GM12865 (cell line): ENCODE measurements at regions not wholly inside any gene's neighbourhood (a gene's known extent, or its start where the extent isn't known, plus 50 kb on each side); places are given as distances from the start of the nearest gene placed in this dataset.
A peak's percentile ranks its signal among the peaks of the same experiment; 100 is the strongest.
"Not testable (repeated sequence)": the region's sequence is repeated elsewhere in the genome, so short reads cannot be mapped to it uniquely, and the experiment has no call there.

Source experiments
- DNase-seq: peaks from one replicate; pipeline ENCODE4 v3.0.0; 2010; ENCODE audit warnings: low read depth
- H3K4me3 ChIP-seq: 2 replicates; pipeline ENCODE4 v1.5.1; 2011; ENCODE audit warnings: mild to moderate bottlenecking, low read depth, low read length, control low read depth
- TF ChIP-seq, protein P1 (sequence below): IDR thresholded peaks from 2 replicates; pipeline ENCODE4 v1.5.1; 2011; ENCODE audit warnings: low read length, control low read depth, low read depth, inconsistent platforms; ENCODE audit not compliant: insufficient read depth; ENCODE audit errors: missing control alignments

DNA sequence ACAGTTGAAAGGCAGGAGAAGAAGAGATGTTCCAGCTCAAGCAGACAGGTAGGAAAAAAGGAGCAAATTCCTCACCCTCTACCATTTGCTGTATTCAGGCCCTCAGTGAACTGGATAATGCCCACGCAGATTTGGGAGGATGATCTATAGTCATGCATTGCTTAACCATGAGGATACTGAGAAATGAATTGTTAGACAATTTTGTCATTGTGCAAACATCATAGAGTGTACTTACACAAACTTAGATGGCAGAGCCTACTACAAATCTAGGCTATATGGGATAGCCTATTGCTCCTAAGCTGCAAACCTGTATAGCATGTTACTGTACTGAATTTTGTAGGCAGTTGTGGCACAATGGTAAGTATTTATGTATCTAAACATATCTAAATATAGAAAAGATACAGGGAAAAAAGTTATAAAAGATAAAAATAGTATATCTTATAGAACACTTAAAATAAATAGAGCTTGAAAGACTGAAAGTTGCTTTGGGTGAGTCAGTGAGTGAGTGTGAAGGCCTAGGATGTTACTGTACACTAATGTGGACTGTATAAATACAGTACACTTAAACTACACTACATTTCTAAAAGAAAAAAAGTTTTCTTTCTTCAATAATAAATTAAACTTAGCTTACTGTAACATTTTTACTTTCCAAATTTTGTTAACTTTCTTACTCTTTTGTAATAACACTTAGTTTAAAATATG is 672.3 kb downstream of the UTRN start:
- no peak for DNase-seq
- no peak overlapping the region for H3K4me3 ChIP-seq
- TF ChIP-seq, protein P1, sequence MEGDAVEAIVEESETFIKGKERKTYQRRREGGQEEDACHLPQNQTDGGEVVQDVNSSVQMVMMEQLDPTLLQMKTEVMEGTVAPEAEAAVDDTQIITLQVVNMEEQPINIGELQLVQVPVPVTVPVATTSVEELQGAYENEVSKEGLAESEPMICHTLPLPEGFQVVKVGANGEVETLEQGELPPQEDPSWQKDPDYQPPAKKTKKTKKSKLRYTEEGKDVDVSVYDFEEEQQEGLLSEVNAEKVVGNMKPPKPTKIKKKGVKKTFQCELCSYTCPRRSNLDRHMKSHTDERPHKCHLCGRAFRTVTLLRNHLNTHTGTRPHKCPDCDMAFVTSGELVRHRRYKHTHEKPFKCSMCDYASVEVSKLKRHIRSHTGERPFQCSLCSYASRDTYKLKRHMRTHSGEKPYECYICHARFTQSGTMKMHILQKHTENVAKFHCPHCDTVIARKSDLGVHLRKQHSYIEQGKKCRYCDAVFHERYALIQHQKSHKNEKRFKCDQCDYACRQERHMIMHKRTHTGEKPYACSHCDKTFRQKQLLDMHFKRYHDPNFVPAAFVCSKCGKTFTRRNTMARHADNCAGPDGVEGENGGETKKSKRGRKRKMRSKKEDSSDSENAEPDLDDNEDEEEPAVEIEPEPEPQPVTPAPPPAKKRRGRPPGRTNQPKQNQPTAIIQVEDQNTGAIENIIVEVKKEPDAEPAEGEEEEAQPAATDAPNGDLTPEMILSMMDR, result no peak

DNA sequence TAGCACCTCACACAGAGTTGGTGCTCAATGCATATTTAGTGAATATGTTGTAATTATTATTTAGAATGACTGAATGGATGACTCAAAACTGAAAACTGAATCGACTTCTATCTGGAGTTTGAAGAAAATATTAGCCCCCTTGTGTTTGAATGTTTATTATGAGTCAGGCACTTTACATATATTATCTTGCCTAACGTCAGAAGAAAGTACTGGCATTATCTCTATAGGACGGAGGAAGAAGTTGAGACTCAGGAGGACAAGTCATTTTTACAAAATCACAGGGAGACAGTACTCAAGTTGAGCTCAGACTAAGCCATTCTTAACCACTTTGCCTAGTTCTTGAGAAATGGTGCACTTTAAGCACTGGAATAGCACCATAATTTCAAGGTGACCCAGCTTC is 684.0 kb downstream of the UTRN start:
- TF ChIP-seq, protein P1, result no peak
- no peak overlapping the region for H3K4me3 ChIP-seq
- DNase-seq, result no peak

DNA sequence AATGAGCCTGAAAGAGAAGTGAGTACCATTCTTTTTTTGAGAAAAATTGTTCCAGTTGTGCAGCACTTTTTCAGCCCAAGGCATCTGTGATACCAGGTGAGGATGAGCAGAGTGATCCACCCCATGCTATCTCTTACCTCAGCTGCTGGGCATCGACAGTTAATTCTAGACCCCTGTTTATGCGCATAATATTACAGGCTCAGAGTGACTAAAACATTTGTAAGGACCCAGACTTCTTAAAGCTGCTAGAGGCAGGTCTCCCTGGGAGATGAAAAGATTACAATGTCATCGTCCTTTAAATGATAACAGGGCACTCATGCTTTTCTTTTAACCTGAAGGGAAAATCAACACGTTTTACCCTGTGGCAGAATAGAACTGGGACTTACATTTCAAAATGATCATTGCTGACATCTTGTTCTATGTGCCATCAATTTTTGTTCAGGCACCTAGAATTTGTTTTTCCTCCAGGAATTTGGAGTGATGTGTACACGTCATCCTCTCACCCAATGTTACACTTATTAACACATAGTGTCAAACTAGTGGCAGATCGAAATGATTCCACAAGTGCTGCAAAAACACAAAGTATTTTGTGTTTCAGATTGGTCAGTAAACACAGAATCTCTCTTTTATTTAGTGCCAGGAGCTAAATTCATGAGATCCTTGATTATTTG is 684.6 kb downstream of the UTRN start:
- TF ChIP-seq, protein P1, result no peak
- no peak for DNase-seq
- no peak overlapping the region for H3K4me3 ChIP-seq

- peak; percentile 6 for DNase-seq
- not testable (repeated sequence) for H3K4me3 ChIP-seq
These were observed 692.2 kb downstream of the UTRN start for GRCh38 chr6:144977250-144977864.

- no peak overlapping the region for H3K4me3 ChIP-seq
- TF ChIP-seq, protein P1, result no peak
- DNase-seq, result no peak
These were observed 693.1 kb downstream of the UTRN start for GRCh38 chr6:144978208-144978607.

DNA sequence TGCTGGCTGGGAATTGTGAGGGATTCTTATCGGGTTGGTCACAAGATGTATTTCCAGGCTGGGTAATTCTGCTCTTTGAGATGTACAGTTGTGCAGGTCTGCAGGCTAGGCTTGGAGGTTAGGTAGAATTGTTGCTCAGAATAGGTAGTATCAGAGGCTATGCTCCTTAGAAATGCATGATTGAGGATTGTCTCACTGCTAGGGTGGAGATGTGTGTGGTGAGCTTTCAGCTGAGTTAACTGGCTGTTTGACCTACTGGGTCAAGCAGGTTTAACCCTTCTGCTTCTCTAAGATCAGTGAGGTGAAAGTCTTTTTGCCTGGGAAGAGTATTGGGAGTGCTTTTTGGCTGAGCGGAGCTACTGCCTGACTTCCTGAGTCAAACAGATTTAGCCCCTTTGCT is 701.1 kb downstream of the UTRN start:
- DNase-seq, result no peak
- TF ChIP-seq, protein P1, result no peak

GRCh38 chr6:144989319-144990107 is 704.4 kb downstream of the UTRN start:
- TF ChIP-seq, protein P1, result no peak
- no peak overlapping the region for H3K4me3 ChIP-seq
- DNase-seq, result no peak

More for the DNA sequence above, 701.1 kb downstream of the UTRN start:
- H3K4me3 ChIP-seq, result no peak overlapping the region
